ENCODE measurements at regions not wholly inside any gene's neighbourhood (a gene's known extent, or its start where the extent isn't known, plus 50 kb on each side); places are given as distances from the start of the nearest gene placed in this dataset.
"Not testable (repeated sequence)": the region's sequence is repeated elsewhere in the genome, so short reads cannot be mapped to it uniquely, and the experiment has no call there.

DNA sequence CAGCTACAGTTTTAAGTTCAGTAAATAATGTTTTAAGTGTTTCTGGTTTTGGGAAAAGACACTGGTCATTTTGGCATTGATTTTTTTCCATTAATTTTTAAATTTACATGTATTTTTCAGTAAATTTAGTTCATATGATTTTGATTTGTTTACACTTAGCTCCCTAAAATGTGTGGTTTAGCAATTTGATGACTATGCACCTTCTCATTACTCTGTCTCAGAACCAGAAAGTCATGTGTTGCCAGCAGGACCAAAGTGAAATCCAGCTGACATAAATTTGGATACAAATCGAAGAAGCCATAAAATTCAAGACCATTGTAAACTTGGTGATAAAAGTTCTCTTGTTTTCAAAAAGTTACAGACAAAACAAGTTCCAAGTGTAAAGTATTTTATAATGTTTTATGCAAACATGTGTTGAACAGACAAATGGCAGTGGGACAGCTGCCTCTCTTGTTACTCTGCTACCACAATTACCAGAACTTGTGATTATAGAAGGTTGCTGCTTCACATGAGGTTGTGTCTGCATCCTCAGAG lies 354.8 kb downstream of the NR2F1-AS1 start:
- no peak for DNase-seq (ENCODE audit: extremely low spot score)
- POLR2A ChIA-PET = no interaction called here
- CTCF ChIA-PET = interaction anchor here (0.7 kb wide), 1 partner anchor 36 kb away, joined by 3 read pairs; no protein-coding TSS in a partner anchor
- TF ChIP-seq CTCF (IDR thresholded peaks at IDR 0.05; ENCODE audit: control extremely low read depth, extremely low read depth, low read depth, missing control alignments) = no peak

DNA sequence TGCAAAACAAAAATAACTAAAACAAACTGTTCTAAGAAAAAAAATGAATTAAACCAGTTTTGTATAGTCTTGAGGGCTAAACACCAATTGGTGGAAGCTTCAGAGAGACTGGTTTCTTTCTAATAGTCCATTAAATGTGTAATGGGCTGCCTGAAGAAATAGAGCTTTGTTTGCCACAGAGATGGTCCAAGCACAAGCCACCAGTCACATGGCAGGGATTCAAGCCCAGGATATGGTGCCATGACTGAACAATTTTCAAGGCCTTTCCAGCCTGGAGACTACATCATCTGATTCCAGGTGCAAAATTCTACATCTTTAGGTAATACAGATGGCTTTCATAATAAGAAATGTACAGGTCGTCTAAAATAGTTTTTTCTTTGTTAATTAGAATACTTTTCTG lies 355.3 kb downstream of the NR2F1-AS1 start:
- CTCF ChIA-PET = interaction anchor here (0.7 kb wide), 1 partner anchor 36 kb away, joined by 3 read pairs; no protein-coding TSS in a partner anchor
- no peak for DNase-seq (ENCODE audit: extremely low spot score)
- no peak for TF ChIP-seq CTCF (IDR thresholded peaks at IDR 0.05; ENCODE audit: control extremely low read depth, extremely low read depth, low read depth, missing control alignments)
- POLR2A ChIA-PET = no interaction called here

DNA sequence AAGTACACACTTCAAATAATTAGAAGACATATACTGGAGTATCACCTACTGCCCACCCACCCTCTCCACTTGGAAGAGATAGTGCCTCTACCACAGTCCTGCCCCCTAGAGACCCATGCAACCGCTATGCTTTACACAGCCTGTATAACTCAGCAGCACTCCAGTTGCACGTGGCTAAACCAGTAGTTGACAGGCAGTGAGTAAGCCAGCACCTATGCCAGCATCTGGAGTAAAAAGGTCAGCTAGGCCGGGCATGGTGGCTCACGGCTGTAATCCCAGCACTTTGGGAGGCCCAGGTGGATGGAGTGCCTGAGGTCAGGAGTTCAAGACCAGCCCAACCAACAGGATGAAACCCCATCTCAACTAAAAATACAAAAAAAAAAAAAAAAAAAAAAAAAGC lies 356.4 kb downstream of the NR2F1-AS1 start:
- TF ChIP-seq CTCF (IDR thresholded peaks at IDR 0.05; ENCODE audit: control extremely low read depth, extremely low read depth, low read depth, missing control alignments) = no peak
- POLR2A ChIA-PET = no interaction called here
- CTCF ChIA-PET = no interaction called here
- no peak for DNase-seq (ENCODE audit: extremely low spot score)

- CTCF ChIA-PET = no interaction called here
- POLR2A ChIA-PET = no interaction called here
- TF ChIP-seq CTCF (IDR thresholded peaks at IDR 0.05; ENCODE audit: control extremely low read depth, extremely low read depth, low read depth, missing control alignments) = no peak
- no peak for DNase-seq (ENCODE audit: extremely low spot score)
Measured at GRCh38 chr5:93221773-93222172, 359.2 kb downstream of the NR2F1-AS1 start.

DNA sequence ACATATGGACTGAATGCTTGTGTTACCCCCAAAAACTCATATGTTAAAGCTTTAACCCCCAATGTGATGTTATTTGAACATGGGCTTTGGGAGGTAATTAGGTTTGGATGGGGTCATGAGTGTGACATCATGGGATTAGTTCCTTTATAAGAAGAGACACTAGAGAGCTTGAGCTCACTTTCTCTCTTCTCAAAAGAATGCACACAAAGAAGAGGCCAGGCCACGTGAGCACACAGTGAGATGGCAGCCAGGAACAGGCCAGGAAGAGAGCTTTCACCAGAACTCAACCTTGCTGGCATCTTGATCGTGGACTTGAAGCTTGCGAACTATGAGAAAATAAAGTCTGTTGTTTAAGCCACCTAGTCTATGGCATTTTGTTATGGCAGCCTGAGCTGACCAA lies 360.6 kb downstream of the NR2F1-AS1 start:
- no peak for TF ChIP-seq CTCF (IDR thresholded peaks at IDR 0.05; ENCODE audit: control extremely low read depth, extremely low read depth, low read depth, missing control alignments)
- CTCF ChIA-PET = no interaction called here
- POLR2A ChIA-PET = no interaction called here
- DNase-seq (ENCODE audit: extremely low spot score) = no peak

DNA sequence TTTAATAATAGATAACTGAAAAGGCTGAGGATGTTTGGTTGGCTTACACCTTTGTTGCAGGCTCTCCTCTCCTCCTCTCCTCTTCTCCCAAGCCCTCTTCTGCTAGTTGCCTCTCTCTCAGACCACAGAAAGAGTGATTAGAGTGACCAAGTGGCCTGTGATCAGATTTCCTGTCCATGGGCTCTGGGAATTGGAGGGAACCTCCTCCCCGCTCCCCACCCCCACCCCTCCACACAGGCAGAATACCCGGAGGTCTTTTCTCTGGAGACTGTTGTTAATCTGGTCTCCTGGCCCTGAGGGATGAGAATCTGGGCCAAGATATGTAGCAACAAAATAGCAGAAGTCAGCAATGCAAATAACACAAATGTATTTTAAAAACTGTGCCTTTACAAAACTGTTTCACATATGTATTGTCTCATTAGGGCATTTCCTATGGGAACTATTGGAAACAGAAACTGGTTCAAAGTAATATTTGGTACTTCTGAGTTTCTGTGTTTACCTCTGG lies 361.3 kb downstream of the NR2F1-AS1 start:
- no peak for DNase-seq (ENCODE audit: extremely low spot score)
- CTCF ChIA-PET = no interaction called here
- TF ChIP-seq CTCF (IDR thresholded peaks at IDR 0.05; ENCODE audit: control extremely low read depth, extremely low read depth, low read depth, missing control alignments) = no peak
- POLR2A ChIA-PET = no interaction called here

GRCh38 chr5:93213111-93213794 lies 367.8 kb downstream of the NR2F1-AS1 start:
- CTCF ChIA-PET; POLR2A ChIA-PET; DNase-seq (ENCODE audit: extremely low spot score): not testable (repeated sequence)

All from GM10248 (cell line).